AG10803 (cell line): ENCODE measurements at regions not wholly inside any gene's neighbourhood (a gene's known extent, or its start where the extent isn't known, plus 50 kb on each side); places are given as distances from the start of the nearest gene placed in this dataset.

ENCODE experiments used
- DNase-seq: peaks from one replicate; pipeline ENCODE4 v3.0.0; 2010; ENCODE audit warnings: low read depth
- H3K4me3 ChIP-seq: 2 replicates; pipeline ENCODE4 v1.5.1; 2011; ENCODE audit warnings: mild to moderate bottlenecking, low read length, control low read depth
- CTCF ChIP-seq: conservative IDR thresholded peaks from 2 replicates; pipeline ENCODE4 v1.5.1; 2011; ENCODE audit warnings: mild to moderate bottlenecking, low read length, control low read depth, inconsistent platforms

- no peak for TF ChIP-seq CTCF
- DNase-seq: peak; percentile 96
- H3K4me3 ChIP-seq: peak overlapping the region; percentile 42
Observed at GRCh38 chr6:169075211-169075914, 178.3 kb downstream of the THBS2 start.

GRCh38 chr6:169074526-169074925 lies 179.1 kb downstream of the THBS2 start:
- TF ChIP-seq CTCF: no peak
- no peak for DNase-seq
- H3K4me3 ChIP-seq: no peak overlapping the region

GRCh38 chr6:169073311-169073710 lies 180.3 kb downstream of the THBS2 start:
- TF ChIP-seq CTCF: no peak
- DNase-seq: peak; percentile 97
- H3K4me3 ChIP-seq: no peak overlapping the region

GRCh38 chr6:169072127-169073042 lies 181.3 kb downstream of the THBS2 start:
- H3K4me3 ChIP-seq: no peak overlapping the region
- no peak for DNase-seq
- no peak for TF ChIP-seq CTCF

GRCh38 chr6:169071394-169071793 lies 182.3 kb downstream of the THBS2 start:
- DNase-seq: no peak
- TF ChIP-seq CTCF: no peak
- no peak overlapping the region for H3K4me3 ChIP-seq

GRCh38 chr6:169070506-169071176 lies 183.0 kb downstream of the THBS2 start:
- H3K4me3 ChIP-seq: peak overlapping the region; percentile 1; the same call in 1 of the 2 replicates
- peak; percentile 99 for DNase-seq
- peak; percentile 32 for TF ChIP-seq CTCF
